ENCODE measurements at regions not wholly inside any gene's neighbourhood (a gene's known extent, or its start where the extent isn't known, plus 50 kb on each side); places are given as distances from the start of the nearest gene placed in this dataset.
"Not testable (repeated sequence)": the region's sequence is repeated elsewhere in the genome, so short reads cannot be mapped to it uniquely, and the experiment has no call there.

GRCh38 chr1:194738843-194739242, 1552.4 kb upstream of the B3GALT2 start:
- not testable (repeated sequence) for DNase-seq

- DNase-seq: no peak
These were observed 1548.6 kb upstream of the B3GALT2 start for GRCh38 chr1:194734970-194735369.

GRCh38 chr1:194731025-194731424, 1544.6 kb upstream of the B3GALT2 start:
- no peak for DNase-seq

GRCh38 chr1:194730304-194730703, 1543.9 kb upstream of the B3GALT2 start:
- DNase-seq: no peak

- DNase-seq: no peak
These were observed 1536.7 kb upstream of the B3GALT2 start for GRCh38 chr1:194723067-194723466.

- DNase-seq: no peak
These were observed 1531.5 kb upstream of the B3GALT2 start for GRCh38 chr1:194717941-194718340.

GRCh38 chr1:194717334-194717733, 1530.9 kb upstream of the B3GALT2 start:
- no peak for DNase-seq

- no peak for DNase-seq
These were observed 1524.3 kb upstream of the B3GALT2 start for GRCh38 chr1:194710671-194711070.

GRCh38 chr1:194709439-194709838, 1523.0 kb upstream of the B3GALT2 start:
- no peak for DNase-seq

- no peak for DNase-seq
These were observed 1520.7 kb upstream of the B3GALT2 start for GRCh38 chr1:194707074-194707473.

GRCh38 chr1:194705123-194705854, 1518.9 kb upstream of the B3GALT2 start:
- no peak for DNase-seq

- no peak for DNase-seq
These were observed 1512.5 kb upstream of the B3GALT2 start for GRCh38 chr1:194698908-194699318.

- DNase-seq: no peak
These were observed 1506.8 kb upstream of the B3GALT2 start for GRCh38 chr1:194693244-194693643.

GRCh38 chr1:194684636-194685035, 1498.2 kb upstream of the B3GALT2 start:
- no peak for DNase-seq

GRCh38 chr1:194658090-194658439, 1471.7 kb upstream of the B3GALT2 start:
- no peak for DNase-seq

GRCh38 chr1:194654956-194655355, 1468.5 kb upstream of the B3GALT2 start:
- DNase-seq: no peak

GRCh38 chr1:194653385-194653784, 1467.0 kb upstream of the B3GALT2 start:
- no peak for DNase-seq

GRCh38 chr1:194647118-194647517, 1460.7 kb upstream of the B3GALT2 start:
- DNase-seq: no peak

GRCh38 chr1:194644528-194644927, 1458.1 kb upstream of the B3GALT2 start:
- no peak for DNase-seq

- DNase-seq: no peak
These were observed 1453.9 kb upstream of the B3GALT2 start for GRCh38 chr1:194640322-194640721.

- no peak for DNase-seq
These were observed 1442.6 kb upstream of the B3GALT2 start for GRCh38 chr1:194629011-194629410.

- no peak for DNase-seq
These were observed 1438.4 kb upstream of the B3GALT2 start for GRCh38 chr1:194624833-194625232.

GRCh38 chr1:194618101-194618500, 1431.7 kb upstream of the B3GALT2 start:
- DNase-seq: no peak

GRCh38 chr1:194617272-194617671, 1430.9 kb upstream of the B3GALT2 start:
- DNase-seq: not testable (repeated sequence)

GRCh38 chr1:194616835-194617234, 1430.4 kb upstream of the B3GALT2 start:
- DNase-seq: no peak
